ENCODE measurements at regions not wholly inside any gene's neighbourhood (a gene's known extent, or its start where the extent isn't known, plus 50 kb on each side); places are given as distances from the start of the nearest gene placed in this dataset.
A peak's percentile ranks its signal among the peaks of the same experiment; 100 is the strongest.

DNA sequence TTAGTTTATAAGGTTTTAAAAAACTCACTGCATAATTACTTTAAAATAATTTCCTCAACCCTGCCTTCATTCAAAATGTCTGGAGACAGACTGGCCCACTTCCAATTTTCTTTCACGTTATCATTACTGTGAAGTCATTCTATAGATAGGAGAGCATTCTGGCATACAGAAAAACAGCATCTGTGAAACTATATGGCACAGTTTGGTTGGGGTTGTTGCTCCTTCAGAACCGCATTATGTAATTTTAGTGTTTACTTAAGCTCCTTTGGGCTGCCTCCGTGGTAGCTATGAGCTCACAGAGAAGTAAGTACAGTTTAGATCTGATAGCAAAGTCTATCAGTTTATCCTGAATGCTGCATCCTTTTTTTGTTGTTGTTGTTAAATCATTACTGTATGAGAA, 104.3 kb downstream of the KCNRG start:
- Mint-ChIP-seq H3K9me3 (no peaks in the 10 kb centered on the region), H3K4me1 (ENCODE audit: low read depth) (peaks cover 22% of the 10 kb centered on the region), H3K27me3 (ENCODE audit: low read depth) (peaks cover 12% of the 10 kb centered on the region), H3K27ac (no peak overlapping the region), H3K36me3 (ENCODE audit: low read depth) (peaks cover 12% of the 10 kb centered on the region), H3K4me3 (no peak overlapping the region)
- no peak for DNase-seq (ENCODE audit: low spot score)

DNA sequence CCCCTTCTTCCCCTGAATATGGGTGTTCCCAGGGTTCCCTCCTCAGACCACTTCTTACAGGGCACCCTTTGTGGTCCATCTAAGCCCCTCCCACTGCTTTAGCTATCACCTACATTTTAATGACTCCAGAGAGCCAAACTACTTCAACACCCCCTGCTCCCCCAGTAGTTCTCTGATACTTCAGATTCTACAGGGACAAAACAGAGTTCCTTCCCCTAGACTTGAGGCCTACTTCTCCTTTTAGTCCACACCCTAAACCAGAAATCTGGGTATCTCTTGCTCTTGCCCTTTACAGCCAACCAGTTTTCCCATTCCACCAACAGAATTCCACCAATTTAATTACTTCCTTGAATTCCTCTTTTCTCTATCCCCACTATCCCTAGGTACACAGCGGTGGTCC, 107.2 kb downstream of the KCNRG start:
- Mint-ChIP-seq H3K27ac (no peak overlapping the region), H3K27me3 (ENCODE audit: low read depth) (peaks cover 24% of the 10 kb centered on the region), H3K4me1 (ENCODE audit: low read depth) (peaks cover 30% of the 10 kb centered on the region), H3K4me3 (no peak overlapping the region), H3K36me3 (ENCODE audit: low read depth) (peaks cover 15% of the 10 kb centered on the region), H3K9me3 (peaks cover 6% of the 10 kb centered on the region)
- no peak for DNase-seq (ENCODE audit: low spot score)

DNA sequence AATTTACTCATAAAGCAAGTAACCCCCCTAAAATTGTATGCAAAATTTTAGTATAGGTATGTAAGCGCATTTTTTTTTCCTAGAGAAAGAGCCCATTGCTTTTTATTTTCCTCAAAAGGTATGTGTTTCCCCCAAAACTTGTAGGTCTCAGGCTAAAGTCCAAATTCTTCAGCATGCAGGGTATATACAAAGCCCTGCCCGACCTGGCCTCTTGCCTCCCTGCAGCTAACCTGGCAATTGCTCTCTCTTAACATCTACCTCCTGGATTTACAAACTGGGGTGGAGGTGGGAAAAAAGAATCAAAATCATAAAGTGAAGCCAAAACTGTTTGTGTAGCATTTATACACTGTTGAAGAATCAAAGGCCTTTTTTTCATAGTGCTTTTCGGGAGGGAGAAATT, 107.8 kb downstream of the KCNRG start:
- H3K4me1 Mint-ChIP-seq (ENCODE audit: low read depth), result peaks cover 30% of the 10 kb centered on the region
- peaks cover 25% of the 10 kb centered on the region for H3K27me3 Mint-ChIP-seq (ENCODE audit: low read depth)
- peaks cover 6% of the 10 kb centered on the region for H3K9me3 Mint-ChIP-seq
- H3K36me3 Mint-ChIP-seq (ENCODE audit: low read depth), result peaks cover 15% of the 10 kb centered on the region
- peak overlapping the region; percentile 78 for H3K4me3 Mint-ChIP-seq
- DNase-seq (ENCODE audit: low spot score), result no peak
- no peak overlapping the region for H3K27ac Mint-ChIP-seq

DNA sequence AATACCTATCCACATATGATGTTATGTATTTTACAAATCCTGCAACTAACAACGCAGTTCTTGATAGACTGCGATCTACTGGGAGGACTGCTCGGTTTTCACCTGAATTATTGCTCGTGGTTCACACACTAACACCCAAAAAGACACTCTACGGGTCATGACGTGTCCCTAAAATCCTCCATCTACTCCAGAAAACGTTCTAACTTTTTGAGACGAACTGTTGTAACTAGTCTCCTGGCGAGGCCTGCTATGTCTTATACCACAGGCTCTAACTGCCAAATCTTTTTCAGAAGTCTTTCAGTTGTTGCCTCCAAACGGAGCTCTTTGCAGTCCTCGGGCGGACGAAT, 108.2 kb downstream of the KCNRG start:
- Mint-ChIP-seq H3K4me3 (peak overlapping the region; percentile 78), H3K27ac (peak overlapping the region; percentile 81), H3K27me3 (ENCODE audit: low read depth) (peaks cover 30% of the 10 kb centered on the region), H3K9me3 (peaks cover 6% of the 10 kb centered on the region), H3K36me3 (ENCODE audit: low read depth) (peaks cover 17% of the 10 kb centered on the region), H3K4me1 (ENCODE audit: low read depth) (peaks cover 33% of the 10 kb centered on the region)
- no peak for DNase-seq (ENCODE audit: low spot score)

DNA sequence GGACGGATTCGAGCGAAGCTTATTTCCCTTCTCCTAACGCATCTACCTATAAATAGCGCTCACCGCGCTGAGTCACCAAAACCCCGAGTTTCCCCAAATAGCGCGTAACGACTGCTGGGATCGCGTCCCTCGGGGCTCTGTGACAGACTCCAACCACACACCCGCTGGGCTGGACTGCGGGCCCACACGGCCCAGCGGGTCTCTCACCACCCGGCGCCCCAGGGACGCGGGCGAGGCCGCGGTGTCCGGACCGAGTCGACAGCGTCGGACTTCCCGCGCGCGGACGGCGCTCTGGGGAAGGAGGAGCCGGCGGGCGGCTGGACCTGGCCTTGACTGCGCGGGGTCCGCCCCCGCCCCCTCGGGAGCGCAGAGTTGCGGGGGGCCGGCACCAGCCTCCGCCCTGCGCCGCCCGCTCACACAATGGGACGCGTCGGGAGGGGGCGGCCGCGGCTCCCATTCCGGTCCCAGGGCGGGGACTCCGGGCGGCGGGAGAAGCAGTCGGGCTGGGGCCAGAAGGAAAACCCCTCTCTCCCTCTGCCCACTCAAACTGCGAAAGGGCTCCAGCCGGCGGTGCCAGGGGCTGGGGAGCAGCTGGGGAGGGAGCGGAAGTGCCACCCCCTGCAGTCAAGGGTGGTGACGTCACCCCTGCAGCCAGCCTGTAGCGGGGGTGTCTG, 108.8 kb downstream of the KCNRG start:
- H3K27me3 Mint-ChIP-seq (ENCODE audit: low read depth), result peaks cover 32% of the 10 kb centered on the region

DNA sequence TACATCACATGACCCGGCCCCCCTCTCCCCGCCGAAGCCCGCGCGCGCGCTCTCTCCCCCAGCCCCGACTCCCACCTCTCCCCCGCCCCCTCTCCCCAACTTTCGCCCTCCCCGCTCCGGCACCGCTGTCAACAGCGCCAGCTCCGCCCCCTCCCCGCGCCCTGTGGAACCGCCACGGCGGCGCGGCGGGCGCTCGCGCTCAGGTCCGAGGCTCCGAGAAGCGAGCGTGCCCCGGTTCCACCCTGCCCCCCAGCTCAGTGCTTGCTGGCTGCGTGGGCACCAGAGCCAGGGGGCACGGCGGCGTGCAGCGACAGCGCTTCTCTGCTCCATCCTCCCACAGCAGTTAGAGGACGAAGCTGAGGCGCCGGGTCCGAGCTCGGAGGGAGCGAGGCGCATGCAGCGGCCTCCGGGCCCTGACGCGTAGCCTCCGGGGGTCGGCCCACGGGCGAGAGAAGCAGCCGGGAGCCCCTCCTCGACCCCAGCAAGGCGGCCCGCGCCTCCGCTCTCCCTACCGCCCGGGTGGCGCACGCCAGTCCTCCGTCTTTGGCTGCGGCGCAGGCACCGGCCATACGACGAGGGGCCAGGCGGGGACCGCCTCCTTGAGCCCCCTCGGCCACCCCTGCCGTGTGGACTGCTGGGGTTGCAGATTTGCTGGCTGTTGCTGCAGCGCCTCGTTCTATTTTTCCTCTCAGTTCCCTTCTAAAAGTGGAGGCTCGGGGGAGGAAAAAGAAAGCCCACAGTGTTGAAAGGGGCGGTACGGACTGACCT, 109.5 kb downstream of the KCNRG start:
- Mint-ChIP-seq H3K9me3 (peaks cover 6% of the 10 kb centered on the region), H3K27ac (peak overlapping the region; percentile 84), H3K36me3 (ENCODE audit: low read depth) (peaks cover 14% of the 10 kb centered on the region), H3K4me1 (ENCODE audit: low read depth) (peaks cover 41% of the 10 kb centered on the region), H3K4me3 (peak overlapping the region; percentile 82), H3K27me3 (ENCODE audit: low read depth) (peaks cover 37% of the 10 kb centered on the region)
- no peak for DNase-seq (ENCODE audit: low spot score)

More for the DNA sequence above, 108.8 kb downstream of the KCNRG start:
- H3K9me3 Mint-ChIP-seq, result peaks cover 6% of the 10 kb centered on the region
- peak overlapping the region; percentile 82 for H3K4me3 Mint-ChIP-seq
- peak; percentile 89 for DNase-seq (ENCODE audit: low spot score)
- peaks cover 17% of the 10 kb centered on the region for H3K36me3 Mint-ChIP-seq (ENCODE audit: low read depth)
- H3K27ac Mint-ChIP-seq, result peak overlapping the region; percentile 84
- peaks cover 38% of the 10 kb centered on the region for H3K4me1 Mint-ChIP-seq (ENCODE audit: low read depth)

DNA sequence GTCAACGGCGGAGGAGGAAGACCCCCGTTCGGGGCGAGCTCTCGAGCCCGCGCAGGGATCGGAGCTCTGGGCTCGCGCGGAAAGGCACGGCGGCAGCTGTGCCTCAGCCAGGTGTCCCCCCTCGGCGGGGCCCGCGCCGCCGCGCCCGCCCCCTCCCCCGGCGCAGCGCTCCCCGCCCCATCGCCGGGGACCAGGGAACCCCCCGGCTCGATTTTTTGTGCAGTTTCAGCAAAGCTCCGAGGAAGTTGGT, 110.0 kb downstream of the KCNRG start:
- DNase-seq (ENCODE audit: low spot score), result peak; percentile 52
- peaks cover 6% of the 10 kb centered on the region for H3K9me3 Mint-ChIP-seq
- peak overlapping the region; percentile 77 for H3K27ac Mint-ChIP-seq
- peak overlapping the region; percentile 82 for H3K4me3 Mint-ChIP-seq
- peaks cover 42% of the 10 kb centered on the region for H3K27me3 Mint-ChIP-seq (ENCODE audit: low read depth)
- peaks cover 14% of the 10 kb centered on the region for H3K36me3 Mint-ChIP-seq (ENCODE audit: low read depth)
- peaks cover 41% of the 10 kb centered on the region for H3K4me1 Mint-ChIP-seq (ENCODE audit: low read depth)

DNA sequence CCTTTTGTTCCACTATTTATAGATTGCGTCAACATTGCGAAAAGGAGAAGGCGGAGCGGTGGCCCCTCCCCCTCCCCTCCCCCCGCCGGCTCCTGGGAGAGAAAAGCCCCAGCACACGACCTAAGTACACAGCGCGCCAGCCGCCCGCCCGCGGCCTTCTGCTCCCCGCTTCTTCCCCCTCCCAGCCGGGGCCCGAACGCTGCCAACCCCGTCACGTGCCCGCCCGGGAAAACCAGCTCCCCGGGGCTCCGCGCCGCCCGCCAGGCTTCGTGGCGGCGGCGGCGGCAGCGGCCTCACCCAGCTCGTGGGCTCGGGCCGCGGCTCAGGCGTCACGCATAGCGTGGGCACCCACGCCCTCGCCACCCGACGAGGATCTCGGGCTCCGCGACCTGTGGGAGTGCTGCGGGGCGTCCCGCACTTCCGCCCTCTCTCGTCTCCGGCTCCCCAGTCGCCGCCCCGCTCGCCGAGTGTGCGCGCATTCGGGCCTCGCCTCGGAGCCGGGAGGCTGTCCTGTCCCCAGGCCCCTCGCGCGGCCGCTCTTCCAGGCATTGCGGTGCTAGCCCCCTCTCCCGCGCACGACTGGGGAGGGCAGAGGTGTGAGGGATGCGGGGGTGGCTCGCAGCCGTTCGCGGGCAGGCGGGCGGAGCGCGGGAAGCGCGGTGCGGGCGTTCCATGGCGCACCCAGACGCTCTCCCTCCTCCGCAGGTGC, 110.5 kb downstream of the KCNRG start:
- H3K36me3 Mint-ChIP-seq (ENCODE audit: low read depth), result peaks cover 13% of the 10 kb centered on the region
- H3K4me1 Mint-ChIP-seq (ENCODE audit: low read depth), result peaks cover 42% of the 10 kb centered on the region

DNA sequence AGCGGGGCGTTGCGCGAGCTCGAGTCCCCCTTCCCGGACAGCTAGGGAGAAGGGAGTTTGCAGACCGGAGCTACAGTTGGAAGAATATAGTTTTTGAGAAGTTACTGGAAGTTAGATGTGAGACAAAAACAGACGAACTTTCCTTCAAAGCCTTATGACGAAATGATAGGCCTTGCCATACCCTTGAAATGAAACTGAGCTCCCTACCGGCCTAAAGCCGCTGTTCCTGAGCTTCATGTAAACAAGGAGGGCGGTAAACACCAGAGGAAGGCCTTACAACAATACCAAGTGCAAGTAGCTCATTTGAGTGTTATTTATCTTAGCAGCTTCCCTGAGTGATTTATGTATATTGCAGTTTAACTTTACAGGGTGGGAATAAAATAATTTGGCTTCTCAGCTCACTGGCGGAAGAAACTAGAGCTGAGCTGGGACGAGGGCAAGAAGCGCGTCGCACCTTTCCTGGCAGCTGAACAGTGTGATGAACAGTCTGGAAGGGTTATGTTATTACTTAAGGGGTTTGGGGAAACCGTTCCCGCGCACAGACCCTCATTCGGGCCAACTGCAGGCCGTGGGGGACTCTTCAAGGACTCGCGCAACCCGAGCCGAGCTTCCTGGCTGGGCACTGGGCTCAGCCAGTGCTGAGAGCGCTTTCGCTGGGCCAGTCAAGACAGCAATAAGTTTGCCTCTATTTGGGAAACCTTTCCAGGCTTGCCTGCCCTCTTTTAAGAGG, 111.2 kb downstream of the KCNRG start:
- peak overlapping the region; percentile 85 for H3K4me3 Mint-ChIP-seq
- peaks cover 49% of the 10 kb centered on the region for H3K4me1 Mint-ChIP-seq (ENCODE audit: low read depth)
- no peak for DNase-seq (ENCODE audit: low spot score)
- H3K27ac Mint-ChIP-seq, result peak overlapping the region; percentile 92
- H3K36me3 Mint-ChIP-seq (ENCODE audit: low read depth), result peaks cover 10% of the 10 kb centered on the region
- peaks cover 51% of the 10 kb centered on the region for H3K27me3 Mint-ChIP-seq (ENCODE audit: low read depth)
- peaks cover 6% of the 10 kb centered on the region for H3K9me3 Mint-ChIP-seq

More for the DNA sequence above, 110.5 kb downstream of the KCNRG start:
- peaks cover 6% of the 10 kb centered on the region for H3K9me3 Mint-ChIP-seq
- peaks cover 46% of the 10 kb centered on the region for H3K27me3 Mint-ChIP-seq (ENCODE audit: low read depth)
- H3K4me3 Mint-ChIP-seq, result peak overlapping the region; percentile 85
- DNase-seq (ENCODE audit: low spot score), result peak; percentile 55
- peak overlapping the region; percentile 92 for H3K27ac Mint-ChIP-seq

DNA sequence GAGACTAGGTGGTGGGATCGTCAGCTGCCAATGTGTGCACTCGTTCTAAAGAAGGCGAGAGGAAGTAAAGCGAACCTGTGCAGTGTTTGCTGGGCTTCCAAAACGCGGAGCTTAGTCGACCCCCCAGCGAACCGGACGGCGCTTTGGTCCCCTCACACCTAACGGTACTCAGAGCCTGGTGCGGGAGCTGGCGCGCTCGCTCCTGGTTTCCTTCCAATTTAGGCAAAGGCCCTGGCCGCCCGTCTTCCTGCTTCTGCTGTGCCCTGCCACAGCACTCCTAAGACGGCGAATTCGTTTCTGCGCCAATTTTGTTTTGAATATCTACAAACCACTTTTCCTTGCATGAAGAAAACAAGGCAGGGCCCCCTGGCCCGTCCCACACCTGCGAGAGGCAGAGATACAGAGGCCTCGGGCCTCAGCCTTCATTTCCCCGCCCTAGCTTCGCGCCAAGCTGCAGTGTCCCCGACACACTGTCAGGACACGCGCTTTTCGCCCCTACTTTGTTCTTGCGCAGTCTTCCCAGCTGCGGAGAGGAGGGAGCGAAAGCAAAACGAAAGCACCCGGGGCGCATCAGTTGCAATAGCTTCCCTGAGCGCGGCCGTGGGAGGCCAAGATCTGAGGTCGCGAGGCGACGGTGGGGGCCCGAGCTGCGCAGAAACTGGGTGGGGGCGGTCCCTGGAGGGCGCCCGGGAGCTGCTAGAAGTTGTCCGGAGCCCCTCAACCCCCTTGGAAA, 111.9 kb downstream of the KCNRG start:
- peaks cover 58% of the 10 kb centered on the region for H3K27me3 Mint-ChIP-seq (ENCODE audit: low read depth)
- H3K4me1 Mint-ChIP-seq (ENCODE audit: low read depth), result peaks cover 53% of the 10 kb centered on the region
- DNase-seq (ENCODE audit: low spot score), result peak; percentile 28
- peak overlapping the region; percentile 55 for H3K27ac Mint-ChIP-seq
- H3K4me3 Mint-ChIP-seq, result peak overlapping the region; percentile 85
- peaks cover 7% of the 10 kb centered on the region for H3K36me3 Mint-ChIP-seq (ENCODE audit: low read depth)
- peaks cover 6% of the 10 kb centered on the region for H3K9me3 Mint-ChIP-seq

DNA sequence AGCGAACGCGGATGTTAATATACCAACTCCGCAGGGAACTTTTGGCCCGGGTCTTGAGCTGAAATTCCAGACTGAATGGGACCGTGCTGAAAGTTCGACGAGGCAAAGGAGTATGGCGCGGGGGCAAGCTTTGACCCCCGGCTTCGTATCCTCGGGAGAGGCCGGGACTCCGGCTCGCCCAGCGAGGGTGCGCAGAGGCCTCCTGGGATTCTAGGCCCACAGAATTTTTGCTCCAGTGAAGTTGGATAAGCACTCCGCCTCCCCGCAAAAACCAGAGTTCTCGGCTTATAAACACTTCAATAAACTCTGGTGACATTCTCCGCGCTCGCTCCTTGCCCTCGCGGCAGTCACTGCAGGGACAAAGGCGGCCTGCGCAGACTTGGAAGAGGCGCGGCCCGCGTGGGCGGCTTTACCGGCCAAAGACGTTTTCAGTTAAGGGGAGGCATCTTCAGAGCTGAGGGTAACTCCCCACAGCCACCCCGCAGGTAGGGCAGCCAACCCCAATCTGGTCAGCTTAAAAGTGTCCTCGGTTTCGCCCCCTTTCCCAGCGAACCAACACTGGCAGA, 112.6 kb downstream of the KCNRG start:
- H3K4me3 Mint-ChIP-seq, result peak overlapping the region; percentile 77
- H3K4me1 Mint-ChIP-seq (ENCODE audit: low read depth), result peaks cover 51% of the 10 kb centered on the region
- no peak overlapping the region for H3K27ac Mint-ChIP-seq
- H3K9me3 Mint-ChIP-seq, result peaks cover 6% of the 10 kb centered on the region
- H3K27me3 Mint-ChIP-seq (ENCODE audit: low read depth), result peaks cover 60% of the 10 kb centered on the region
- DNase-seq (ENCODE audit: low spot score), result no peak
- peaks cover 8% of the 10 kb centered on the region for H3K36me3 Mint-ChIP-seq (ENCODE audit: low read depth)

DNA sequence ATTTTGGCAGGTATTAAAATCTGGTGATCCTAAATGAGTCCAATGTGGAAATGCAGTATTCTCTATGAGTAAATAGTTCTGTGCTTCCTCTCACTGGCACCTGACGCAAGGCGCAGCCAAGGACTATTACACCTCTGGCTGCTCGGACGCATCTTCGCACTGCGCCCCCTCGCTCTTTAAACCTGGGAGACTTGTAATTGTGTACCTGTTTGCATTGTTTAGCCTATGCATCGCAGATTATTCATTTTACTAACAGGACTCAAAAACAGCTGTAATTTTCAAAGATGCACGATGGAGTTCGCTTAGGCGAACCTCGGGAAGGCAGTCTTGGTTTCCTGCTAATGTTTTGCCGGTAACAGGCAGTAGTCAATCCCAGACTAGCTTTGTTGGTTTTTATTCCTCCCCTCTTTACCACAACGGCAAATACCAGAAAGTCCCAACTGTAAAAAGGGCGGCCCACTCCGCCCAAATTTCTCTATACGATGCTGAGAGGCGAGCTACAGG, 113.2 kb downstream of the KCNRG start:
- H3K4me1 Mint-ChIP-seq (ENCODE audit: low read depth), result peaks cover 46% of the 10 kb centered on the region
- DNase-seq (ENCODE audit: low spot score), result peak; percentile 51
- H3K4me3 Mint-ChIP-seq, result peak overlapping the region; percentile 77
- H3K27me3 Mint-ChIP-seq (ENCODE audit: low read depth), result peaks cover 61% of the 10 kb centered on the region
- H3K27ac Mint-ChIP-seq, result no peak overlapping the region
- peaks cover 8% of the 10 kb centered on the region for H3K36me3 Mint-ChIP-seq (ENCODE audit: low read depth)
- peaks cover 6% of the 10 kb centered on the region for H3K9me3 Mint-ChIP-seq

Data from T-helper 2 cell treated with Interferon-gamma antibody and Interleukin-4, amounts not matched to agents 5 μg/mL and 100 μg/mL, for 36 hours (primary cell).